GM18870 (cell line): ENCODE measurements at regions not wholly inside any gene's neighbourhood (a gene's known extent, or its start where the extent isn't known, plus 50 kb on each side); places are given as distances from the start of the nearest gene placed in this dataset.
"Not testable (repeated sequence)": the region's sequence is repeated elsewhere in the genome, so short reads cannot be mapped to it uniquely, and the experiment has no call there.

ENCODE experiments used
- ATAC-seq: cut with Tn5 transposase; IDR thresholded peaks from one replicate; pipeline ENCODE4 v1.9.1; 2021; ENCODE audit warnings: moderate library complexity; ENCODE audit not compliant: unreplicated experiment

GRCh38 chr4:142897518-142897917 lies 51.4 kb upstream of the INPP4B start:
- ATAC-seq: not testable (repeated sequence)

- no peak for ATAC-seq
These were observed 54.5 kb upstream of the INPP4B start for GRCh38 chr4:142900622-142901021.

- no peak for ATAC-seq
These were observed 55.1 kb upstream of the INPP4B start for GRCh38 chr4:142901166-142901662.

GRCh38 chr4:142903617-142904016 lies 57.5 kb upstream of the INPP4B start:
- not testable (repeated sequence) for ATAC-seq

GRCh38 chr4:142909908-142910307 lies 63.8 kb upstream of the INPP4B start:
- ATAC-seq: no peak

- ATAC-seq: no peak
These were observed 66.9 kb upstream of the INPP4B start for GRCh38 chr4:142913034-142913433.

- no peak for ATAC-seq
These were observed 67.4 kb upstream of the INPP4B start for GRCh38 chr4:142913461-142914030.

GRCh38 chr4:142917678-142918077 lies 71.6 kb upstream of the INPP4B start:
- ATAC-seq: no peak

- no peak for ATAC-seq
These were observed 76.6 kb upstream of the INPP4B start for GRCh38 chr4:142922720-142923119.

GRCh38 chr4:142923619-142924018 lies 77.5 kb upstream of the INPP4B start:
- ATAC-seq: no peak

- ATAC-seq: no peak
These were observed 79.1 kb upstream of the INPP4B start for GRCh38 chr4:142925161-142925560.

- ATAC-seq: no peak
These were observed 81.6 kb upstream of the INPP4B start for GRCh38 chr4:142927721-142928120.

GRCh38 chr4:142929526-142929925 lies 83.4 kb upstream of the INPP4B start:
- ATAC-seq: no peak

- no peak for ATAC-seq
These were observed 87.1 kb upstream of the INPP4B start for GRCh38 chr4:142933207-142933606.

GRCh38 chr4:142940425-142941330 lies 94.6 kb upstream of the INPP4B start:
- no peak for ATAC-seq

- ATAC-seq: no peak
These were observed 98.5 kb upstream of the INPP4B start for GRCh38 chr4:142944565-142944964.

GRCh38 chr4:142952821-142953580 lies 106.9 kb upstream of the INPP4B start:
- no peak for ATAC-seq

- ATAC-seq: no peak
These were observed 108.3 kb upstream of the INPP4B start for GRCh38 chr4:142954415-142954814.

GRCh38 chr4:142955501-142955900 lies 109.4 kb upstream of the INPP4B start:
- no peak for ATAC-seq

- ATAC-seq: no peak
These were observed 113.1 kb upstream of the INPP4B start for GRCh38 chr4:142959173-142959572.

GRCh38 chr4:142960126-142960525 lies 114.0 kb upstream of the INPP4B start:
- ATAC-seq: no peak
